ENCODE measurements at regions not wholly inside any gene's neighbourhood (a gene's known extent, or its start where the extent isn't known, plus 50 kb on each side); places are given as distances from the start of the nearest gene placed in this dataset.

GRCh38 chr2:175679728-175680127 is 322.3 kb downstream of the LNPK start:
- Histone ChIP-seq H4K20me1 (ENCODE audit: insufficient read depth, low read length) (no peaks in the 10 kb centered on the region), H3K9ac (ENCODE audit: low read length) (no peak overlapping the region), H3K79me2 (ENCODE audit: insufficient read depth, low read length) (no peaks in the 10 kb centered on the region), H3K36me3 (ENCODE audit: insufficient read depth, low read length) (no peaks in the 10 kb centered on the region), H3K4me1 (ENCODE audit: insufficient read depth, low read length) (no peaks in the 10 kb centered on the region), H3K27ac (ENCODE audit: low read depth, low read length) (no peak overlapping the region), H3K4me2 (ENCODE audit: low read length) (no peak overlapping the region), H3K27me3 (ENCODE audit: insufficient read depth, low read length) (peaks cover 6% of the 10 kb centered on the region), H3K4me3 (ENCODE audit: insufficient read depth, low read depth, low read length) (no peak overlapping the region), H2AFZ (ENCODE audit: low read depth, low read length) (no peak overlapping the region), H3K9me3 (ENCODE audit: insufficient read depth, low read depth, low read length) (no peaks in the 10 kb centered on the region)
- TF ChIP-seq EZH2 (IDR thresholded peaks at IDR 0.05; ENCODE audit: insufficient read depth, low read length) (no peak), CTCF (IDR thresholded peaks at IDR 0.05; ENCODE audit: insufficient read depth, low read depth, low read length) (no peak)
- no peaks in the 10 kb centered on the region for H3K9me3 Mint-ChIP-seq (ENCODE audit: unreplicated experiment)
- no peak overlapping the region for H3K4me3 Mint-ChIP-seq (ENCODE audit: unreplicated experiment)
- H3K27ac Mint-ChIP-seq (ENCODE audit: unreplicated experiment): no peak overlapping the region
- DNase-seq (ENCODE audit: low read depth): no peak
- no peak for FAIRE-seq
- H3K36me3 Mint-ChIP-seq (ENCODE audit: low read depth, unreplicated experiment): no peaks in the 10 kb centered on the region
- H3K27me3 Mint-ChIP-seq (ENCODE audit: low read depth, unreplicated experiment): peaks cover 2% of the 10 kb centered on the region
- H3K4me1 Mint-ChIP-seq (ENCODE audit: low read depth, unreplicated experiment): no peaks in the 10 kb centered on the region

- H3K79me2 ChIP-seq (ENCODE audit: insufficient read depth, low read length): no peaks in the 10 kb centered on the region
- Mint-ChIP-seq H3K27me3 (ENCODE audit: low read depth, unreplicated experiment) (peaks cover 2% of the 10 kb centered on the region), H3K27ac (ENCODE audit: unreplicated experiment) (no peak overlapping the region), H3K4me1 (ENCODE audit: low read depth, unreplicated experiment) (no peaks in the 10 kb centered on the region), H3K36me3 (ENCODE audit: low read depth, unreplicated experiment) (no peaks in the 10 kb centered on the region), H3K9me3 (ENCODE audit: unreplicated experiment) (no peaks in the 10 kb centered on the region), H3K4me3 (ENCODE audit: unreplicated experiment) (no peak overlapping the region)
- no peaks in the 10 kb centered on the region for H3K36me3 ChIP-seq (ENCODE audit: insufficient read depth, low read length)
- DNase-seq (ENCODE audit: low read depth): no peak
- H3K27ac ChIP-seq (ENCODE audit: low read depth, low read length): no peak overlapping the region
- no peaks in the 10 kb centered on the region for H3K4me1 ChIP-seq (ENCODE audit: insufficient read depth, low read length)
- no peak overlapping the region for H2AFZ ChIP-seq (ENCODE audit: low read depth, low read length)
- no peaks in the 10 kb centered on the region for H3K9me3 ChIP-seq (ENCODE audit: insufficient read depth, low read depth, low read length)
- TF ChIP-seq EZH2 (IDR thresholded peaks at IDR 0.05; ENCODE audit: insufficient read depth, low read length) (no peak), CTCF (IDR thresholded peaks at IDR 0.05; ENCODE audit: insufficient read depth, low read depth, low read length) (no peak)
- H3K27me3 ChIP-seq (ENCODE audit: insufficient read depth, low read length): peaks cover under 1% of the 10 kb centered on the region
- H3K9ac ChIP-seq (ENCODE audit: low read length): no peak overlapping the region
- no peak overlapping the region for H3K4me3 ChIP-seq (ENCODE audit: insufficient read depth, low read depth, low read length)
- no peak overlapping the region for H3K4me2 ChIP-seq (ENCODE audit: low read length)
- no peaks in the 10 kb centered on the region for H4K20me1 ChIP-seq (ENCODE audit: insufficient read depth, low read length)
- no peak for FAIRE-seq
These were observed 322.8 kb downstream of the LNPK start for GRCh38 chr2:175679231-175679630.

- H3K4me3 Mint-ChIP-seq (ENCODE audit: unreplicated experiment): no peak overlapping the region
- TF ChIP-seq EZH2 (IDR thresholded peaks at IDR 0.05; ENCODE audit: insufficient read depth, low read length): no peak
- no peak for TF ChIP-seq CTCF (IDR thresholded peaks at IDR 0.05; ENCODE audit: insufficient read depth, low read depth, low read length)
- no peaks in the 10 kb centered on the region for H3K36me3 Mint-ChIP-seq (ENCODE audit: low read depth, unreplicated experiment)
- DNase-seq (ENCODE audit: low read depth): no peak
- H3K9me3 ChIP-seq (ENCODE audit: insufficient read depth, low read depth, low read length): no peaks in the 10 kb centered on the region
- H3K4me3 ChIP-seq (ENCODE audit: insufficient read depth, low read depth, low read length): no peak overlapping the region
- no peaks in the 10 kb centered on the region for H3K36me3 ChIP-seq (ENCODE audit: insufficient read depth, low read length)
- FAIRE-seq: no peak
- H3K9ac ChIP-seq (ENCODE audit: low read length): no peak overlapping the region
- no peaks in the 10 kb centered on the region for H3K27me3 ChIP-seq (ENCODE audit: insufficient read depth, low read length)
- H3K27me3 Mint-ChIP-seq (ENCODE audit: low read depth, unreplicated experiment): peaks cover 2% of the 10 kb centered on the region
- H3K27ac ChIP-seq (ENCODE audit: low read depth, low read length): no peak overlapping the region
- H3K79me2 ChIP-seq (ENCODE audit: insufficient read depth, low read length): no peaks in the 10 kb centered on the region
- no peak overlapping the region for H3K4me2 ChIP-seq (ENCODE audit: low read length)
- H3K4me1 ChIP-seq (ENCODE audit: insufficient read depth, low read length): no peaks in the 10 kb centered on the region
- H3K9me3 Mint-ChIP-seq (ENCODE audit: unreplicated experiment): peaks cover 5% of the 10 kb centered on the region
- H3K27ac Mint-ChIP-seq (ENCODE audit: unreplicated experiment): no peak overlapping the region
- H4K20me1 ChIP-seq (ENCODE audit: insufficient read depth, low read length): no peaks in the 10 kb centered on the region
- H2AFZ ChIP-seq (ENCODE audit: low read depth, low read length): no peak overlapping the region
- no peaks in the 10 kb centered on the region for H3K4me1 Mint-ChIP-seq (ENCODE audit: low read depth, unreplicated experiment)
These were observed 324.2 kb downstream of the LNPK start for GRCh38 chr2:175677880-175678279.
